Neural crest cell (in vitro differentiated cells): ENCODE measurements at regions not wholly inside any gene's neighbourhood (a gene's known extent, or its start where the extent isn't known, plus 50 kb on each side); places are given as distances from the start of the nearest gene placed in this dataset.

Experiments
- DNase-seq: peaks from one replicate; pipeline ENCODE4 v3.0.0; 2021; ENCODE audit warnings: low read depth, mixed read lengths, low spot score
- H3K27ac Mint-ChIP-seq: one replicate; pipeline ENCODE4 v1.8.0; 2021; ENCODE audit warnings: mild to moderate bottlenecking, mixed read lengths; ENCODE audit not compliant: unreplicated experiment
- H3K27me3 Mint-ChIP-seq: 2 replicates; pipeline ENCODE4 v1.8.0; 2021; ENCODE audit warnings: low read depth, mild to moderate bottlenecking, mixed read lengths
- H3K36me3 Mint-ChIP-seq: 2 replicates; pipeline ENCODE4 v1.8.0; 2021; ENCODE audit warnings: low read depth, mild to moderate bottlenecking, mixed read lengths
- H3K4me1 Mint-ChIP-seq: 2 replicates; pipeline ENCODE4 v1.8.0; 2021; ENCODE audit warnings: mixed read lengths
- H3K4me3 Mint-ChIP-seq: one replicate; pipeline ENCODE4 v1.8.0; 2021; ENCODE audit warnings: mild to moderate bottlenecking, mixed read lengths
- H3K9me3 Mint-ChIP-seq: 2 replicates; pipeline ENCODE4 v1.8.0; 2021; ENCODE audit warnings: mixed read lengths
- CTCF ChIP-seq: fragments of 200-600 bp; sonication (generic); conservative IDR thresholded peaks from 2 replicates; pipeline ENCODE4 v1.5.0; 2021; ENCODE audit warnings: antibody characterized with exemption, mild to moderate bottlenecking

- Mint-ChIP-seq H3K27me3 (no peaks in the 10 kb centered on the region), H3K36me3 (peaks cover 4% of the 10 kb centered on the region), H3K4me1 (no peaks in the 10 kb centered on the region), H3K9me3 (peaks cover 3% of the 10 kb centered on the region), H3K27ac (no peak overlapping the region), H3K4me3 (no peak overlapping the region)
- no peak for DNase-seq
- no peak for TF ChIP-seq CTCF
These were observed 77.9 kb upstream of the HECW1 start for GRCh38 chr7:43034535-43035002.

GRCh38 chr7:43037531-43037930 lies 74.9 kb upstream of the HECW1 start:
- Mint-ChIP-seq H3K27ac (no peak overlapping the region), H3K4me1 (no peaks in the 10 kb centered on the region), H3K27me3 (no peaks in the 10 kb centered on the region), H3K4me3 (no peak overlapping the region), H3K9me3 (peaks cover 3% of the 10 kb centered on the region), H3K36me3 (peaks cover 4% of the 10 kb centered on the region)
- DNase-seq: no peak
- no peak for TF ChIP-seq CTCF

GRCh38 chr7:43038254-43038653 lies 74.2 kb upstream of the HECW1 start:
- no peaks in the 10 kb centered on the region for H3K27me3 Mint-ChIP-seq
- no peaks in the 10 kb centered on the region for H3K4me1 Mint-ChIP-seq
- peaks cover 4% of the 10 kb centered on the region for H3K36me3 Mint-ChIP-seq
- H3K4me3 Mint-ChIP-seq: no peak overlapping the region
- H3K27ac Mint-ChIP-seq: no peak overlapping the region
- no peak for TF ChIP-seq CTCF
- H3K9me3 Mint-ChIP-seq: peaks cover 3% of the 10 kb centered on the region
- DNase-seq: no peak

- Mint-ChIP-seq H3K4me1 (no peaks in the 10 kb centered on the region), H3K9me3 (peaks cover 3% of the 10 kb centered on the region), H3K27ac (no peak overlapping the region), H3K27me3 (no peaks in the 10 kb centered on the region), H3K4me3 (no peak overlapping the region), H3K36me3 (peaks cover 4% of the 10 kb centered on the region)
- no peak for TF ChIP-seq CTCF
- no peak for DNase-seq
These were observed 73.1 kb upstream of the HECW1 start for GRCh38 chr7:43039346-43039745.

- Mint-ChIP-seq H3K4me3 (no peak overlapping the region), H3K9me3 (peaks cover 3% of the 10 kb centered on the region), H3K27ac (no peak overlapping the region), H3K27me3 (no peaks in the 10 kb centered on the region), H3K4me1 (no peaks in the 10 kb centered on the region), H3K36me3 (peaks cover 4% of the 10 kb centered on the region)
- no peak for TF ChIP-seq CTCF
- DNase-seq: no peak
These were observed 72.0 kb upstream of the HECW1 start for GRCh38 chr7:43040461-43040860.

GRCh38 chr7:43041105-43041504 lies 71.3 kb upstream of the HECW1 start:
- Mint-ChIP-seq H3K4me1 (no peaks in the 10 kb centered on the region), H3K27ac (no peak overlapping the region)
- no peak for TF ChIP-seq CTCF

More at GRCh38 chr7:43041105-43041504, 71.3 kb upstream of the HECW1 start:
- Mint-ChIP-seq H3K9me3 (no peaks in the 10 kb centered on the region), H3K27me3 (no peaks in the 10 kb centered on the region), H3K36me3 (peaks cover 4% of the 10 kb centered on the region), H3K4me3 (no peak overlapping the region)
- no peak for DNase-seq
